Peyer's patch (tissue), 4 donors: ENCODE measurements at regions not wholly inside any gene's neighbourhood (a gene's known extent, or its start where the extent isn't known, plus 50 kb on each side); places are given as distances from the start of the nearest gene placed in this dataset.
A peak's percentile ranks its signal among the peaks of the same experiment; 100 is the strongest.

ENCODE experiments used
- DNase-seq, 3 donors: peaks; one replicate each; pipeline ENCODE4 v3.0.0-alpha.2; 2017 to 2019
- H3K27ac ChIP-seq, 4 donors: fragments of 200-600 bp; sonication (generic); one replicate each; pipeline ENCODE4 v1.5.1; 2016 to 2019
- H3K27me3 ChIP-seq, 2 donors: fragments of 200-600 bp; sonication (generic); one replicate each; pipeline ENCODE4 v1.5.1; 2019
- H3K36me3 ChIP-seq, 3 donors: fragments of 200-600 bp; sonication (generic); one replicate each; pipeline ENCODE4 v1.5.1; 2016 to 2019
- H3K4me1 ChIP-seq, 4 donors: fragments of 200-600 bp; sonication (generic); one replicate each; pipeline ENCODE4 v1.5.1; 2016 to 2019
- H3K4me3 ChIP-seq, 4 donors: fragments of 200-600 bp; sonication (generic); 1 replicate in 3 of 4; 2 replicates in 1 of 4; pipeline ENCODE4 v1.5.1; 2016 to 2019; ENCODE audit warnings: mild to moderate bottlenecking in 1 of 4
- H3K9me3 ChIP-seq, 4 donors: fragments of 200-600 bp; sonication (generic); one replicate each; pipeline ENCODE4 v1.5.1; 2016 to 2019; ENCODE audit warnings: mild to moderate bottlenecking in 1 of 4
- CTCF ChIP-seq, 6 experiments: fragments of 450-650 bp in 4 of 6; fragments of 200-600 bp in 2 of 6; sonication (generic) in 1 of 6; IDR thresholded peaks; one replicate each; pipeline ENCODE4 v1.5.1; 2017 to 2019; ENCODE audit warnings: antibody characterized with exemption in 6 of 6, mild to moderate bottlenecking in 3 of 6, moderate library complexity in 1 of 6
- POLR2A ChIP-seq, 2 donors: fragments of 450-650 bp; IDR thresholded peaks; one replicate each; pipeline ENCODE4 v1.5.1; 2017; ENCODE audit warnings: antibody characterized with exemption in 2 of 2, mild to moderate bottlenecking in 2 of 2, moderate library complexity in 2 of 2

DNA sequence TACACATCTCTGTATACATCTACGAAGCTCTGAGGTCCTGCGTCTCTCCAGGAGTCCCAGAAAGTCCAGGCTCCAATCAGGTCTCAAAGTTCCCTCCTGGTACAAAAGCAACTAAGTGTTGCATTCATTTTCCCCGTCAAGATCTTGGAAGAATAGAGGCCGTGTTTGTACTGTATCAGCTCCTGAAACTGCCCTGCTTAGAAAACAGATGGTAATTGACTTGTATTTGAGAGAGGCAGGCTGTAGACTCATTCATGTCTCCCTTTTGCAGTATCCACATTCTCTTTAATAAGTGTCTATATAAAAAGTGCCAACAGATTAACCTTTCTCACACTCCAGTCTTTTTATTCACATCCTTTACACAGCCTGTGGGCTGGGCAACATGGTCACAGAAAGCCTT, 91.7 kb downstream of the HPGD start:
- no peak for DNase-seq
- Histone ChIP-seq H3K4me3 (no peak overlapping the region), H3K27ac (no peak overlapping the region), H3K27me3 (no peaks in the 10 kb centered on the region), H3K9me3 (no peaks in the 10 kb centered on the region), H3K4me1 (no peaks in the 10 kb centered on the region), H3K36me3 (no peaks in the 10 kb centered on the region)
- TF ChIP-seq CTCF (IDR thresholded peaks at IDR 0.05) (no peak), POLR2A (IDR thresholded peaks at IDR 0.05) (no peak)

DNA sequence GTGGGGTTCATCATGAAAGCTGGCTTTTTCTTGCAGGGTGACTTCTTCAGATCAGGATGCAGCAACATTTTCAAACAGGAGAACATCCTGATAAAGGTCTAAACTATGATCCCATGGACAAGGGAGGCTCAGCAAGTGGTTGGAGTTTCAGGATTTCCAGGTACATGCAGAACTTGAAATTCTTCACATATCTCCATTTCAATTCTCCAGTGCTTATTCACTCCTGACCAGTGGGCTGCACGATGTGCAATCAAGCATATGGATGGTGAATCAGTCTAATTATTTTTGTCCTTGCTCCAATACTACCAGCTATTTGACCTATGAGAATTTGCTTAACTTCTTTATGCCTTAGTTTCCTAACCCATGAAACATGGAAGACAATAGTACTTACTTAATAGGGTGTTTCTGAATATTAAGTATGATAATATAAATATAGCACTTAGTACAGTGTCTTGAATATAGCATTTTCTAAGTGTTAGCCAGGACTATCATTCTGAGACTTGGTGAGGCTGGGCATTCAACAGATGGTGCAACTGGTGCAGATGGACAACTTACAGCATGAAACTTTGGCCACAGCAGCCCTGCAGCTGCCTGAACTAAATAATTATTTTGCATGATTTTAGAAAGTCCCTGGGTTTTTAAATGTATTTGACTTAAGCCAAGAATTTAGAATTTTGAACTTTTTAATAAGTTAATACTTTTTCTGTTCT, 92.4 kb downstream of the HPGD start:
- DNase-seq = no peak
- H3K27me3 ChIP-seq = no peaks in the 10 kb centered on the region
- no peaks in the 10 kb centered on the region for H3K9me3 ChIP-seq
- H3K36me3 ChIP-seq = no peaks in the 10 kb centered on the region
- no peak overlapping the region for H3K4me3 ChIP-seq
- TF ChIP-seq CTCF (IDR thresholded peaks at IDR 0.05) (no peak), POLR2A (IDR thresholded peaks at IDR 0.05) (no peak)
- H3K4me1 ChIP-seq = no peaks in the 10 kb centered on the region
- no peak overlapping the region for H3K27ac ChIP-seq

- H3K9me3 ChIP-seq = no peaks in the 10 kb centered on the region
- no peak overlapping the region for H3K4me3 ChIP-seq
- no peaks in the 10 kb centered on the region for H3K36me3 ChIP-seq
- DNase-seq = no peak
- TF ChIP-seq CTCF (IDR thresholded peaks at IDR 0.05) (no peak), POLR2A (IDR thresholded peaks at IDR 0.05) (no peak)
- H3K4me1 ChIP-seq = peaks cover 0 to 5% (median 0%) of the 10 kb centered on the region in 4 donors
- H3K27me3 ChIP-seq = no peaks in the 10 kb centered on the region
- no peak overlapping the region for H3K27ac ChIP-seq
Observed at GRCh38 chr4:174427571-174428140, 94.6 kb downstream of the HPGD start.

GRCh38 chr4:174425669-174426068, 96.6 kb downstream of the HPGD start:
- Histone ChIP-seq H3K36me3 (no peaks in the 10 kb centered on the region), H3K27me3 (no peaks in the 10 kb centered on the region), H3K9me3 (no peaks in the 10 kb centered on the region), H3K27ac (no peak overlapping the region), H3K4me3 (no peak overlapping the region), H3K4me1 (peaks cover 0 to 5% (median 0%) of the 10 kb centered on the region in 4 donors)
- DNase-seq = no peak
- no peak for TF ChIP-seq POLR2A (IDR thresholded peaks at IDR 0.05)
- TF ChIP-seq CTCF (IDR thresholded peaks at IDR 0.05) = no peak

DNA sequence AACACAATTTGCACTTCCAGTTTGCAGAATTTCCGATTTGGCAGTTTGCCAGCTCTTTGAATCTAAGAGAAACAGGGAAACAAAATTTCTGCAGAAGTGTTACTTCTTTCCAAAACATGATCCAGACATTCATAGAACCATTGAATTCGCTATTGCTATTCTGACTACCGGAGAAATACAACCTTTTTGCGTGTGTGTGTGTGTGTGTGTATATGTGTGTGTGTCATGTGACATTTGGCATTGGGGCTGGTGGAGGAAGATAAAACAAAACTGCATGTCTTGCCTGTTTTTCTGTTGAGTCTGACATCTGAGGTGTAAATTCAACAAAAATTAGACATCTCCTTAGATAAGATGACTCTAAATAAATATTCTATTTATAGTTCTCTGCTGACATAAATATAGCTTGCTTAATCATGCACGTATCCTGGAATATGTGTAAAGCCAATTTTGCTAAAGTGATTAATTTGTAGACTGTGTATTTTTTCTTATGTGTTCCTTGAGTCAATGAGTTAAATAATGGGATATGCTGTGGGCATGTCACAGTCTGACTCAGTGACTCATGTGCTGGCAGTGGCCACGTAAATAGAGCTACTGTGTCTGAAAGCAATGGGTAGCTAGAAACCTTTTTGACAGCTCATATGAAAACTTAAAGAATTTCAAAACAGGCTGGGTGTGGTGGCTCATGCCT, 98.9 kb downstream of the HPGD start:
- DNase-seq = peak in 1 of 3 donors; percentile 55
- no peak for TF ChIP-seq POLR2A (IDR thresholded peaks at IDR 0.05)
- TF ChIP-seq CTCF (IDR thresholded peaks at IDR 0.05) = no peak
- no peak overlapping the region for H3K27ac ChIP-seq

More for the DNA sequence above, 98.9 kb downstream of the HPGD start:
- no peaks in the 10 kb centered on the region for H3K9me3 ChIP-seq
- H3K4me1 ChIP-seq = peaks cover 0 to 5% (median 0%) of the 10 kb centered on the region in 4 donors
- no peaks in the 10 kb centered on the region for H3K36me3 ChIP-seq
- H3K4me3 ChIP-seq = no peak overlapping the region
- no peaks in the 10 kb centered on the region for H3K27me3 ChIP-seq
